ENCODE measurements at regions not wholly inside any gene's neighbourhood (a gene's known extent, or its start where the extent isn't known, plus 50 kb on each side); places are given as distances from the start of the nearest gene placed in this dataset.

GRCh38 chr6:19664878-19665612 lies 172.1 kb upstream of the ID4 start:
- no peak for TF ChIP-seq CTCF (IDR thresholded peaks at IDR 0.05)

GRCh38 chr6:19665613-19665909 lies 171.6 kb upstream of the ID4 start:
- TF ChIP-seq CTCF (IDR thresholded peaks at IDR 0.05): no peak

GRCh38 chr6:19668710-19669109 lies 168.5 kb upstream of the ID4 start:
- TF ChIP-seq CTCF (IDR thresholded peaks at IDR 0.05): no peak

GRCh38 chr6:19669206-19669605 lies 168.0 kb upstream of the ID4 start:
- TF ChIP-seq CTCF (IDR thresholded peaks at IDR 0.05): no peak

GRCh38 chr6:19682859-19683258 lies 154.3 kb upstream of the ID4 start:
- no peak for TF ChIP-seq CTCF (IDR thresholded peaks at IDR 0.05)

GRCh38 chr6:19690325-19691075 lies 146.7 kb upstream of the ID4 start:
- TF ChIP-seq CTCF (IDR thresholded peaks at IDR 0.05): no peak

- no peak for TF ChIP-seq CTCF (IDR thresholded peaks at IDR 0.05)
Observed at GRCh38 chr6:19691465-19692167, 145.6 kb upstream of the ID4 start.
